SH-SY5Y (cell line): ENCODE measurements at regions not wholly inside any gene's neighbourhood (a gene's known extent, or its start where the extent isn't known, plus 50 kb on each side); places are given as distances from the start of the nearest gene placed in this dataset.

Experiments used
- GATA2 ChIP-seq: IDR thresholded peaks from 2 replicates; pipeline ENCODE4 v1.6.1; 2011; ENCODE audit warnings: mild to moderate bottlenecking, low read depth, low read length
- GATA3 ChIP-seq: IDR thresholded peaks from 2 replicates; pipeline ENCODE4 v1.6.1; 2011; ENCODE audit warnings: low read depth, mild to moderate bottlenecking, low read length, moderate library complexity

DNA sequence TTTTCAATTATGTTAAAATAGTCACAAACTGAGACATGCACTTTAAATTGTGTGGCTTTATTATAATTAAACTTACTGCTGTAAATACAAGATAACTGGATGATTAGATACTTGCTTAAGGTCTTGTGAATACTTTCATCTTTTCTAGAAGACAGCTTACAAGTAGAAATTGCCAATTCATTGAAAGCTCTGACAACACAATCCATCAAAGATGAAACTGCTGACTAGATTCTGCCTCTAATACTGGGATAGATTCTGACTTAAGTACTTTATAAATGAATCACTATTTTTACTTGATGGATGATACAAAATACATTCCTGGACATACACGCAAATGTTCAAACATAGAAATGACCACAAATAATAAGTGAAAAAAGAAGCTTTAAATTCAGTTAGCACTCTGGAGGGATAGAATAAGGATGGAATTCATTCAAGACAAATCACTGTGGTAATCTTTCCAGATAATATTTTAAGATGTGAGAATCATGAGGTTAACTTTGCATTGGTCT lies 876.8 kb downstream of the RPS29 start:
- TF ChIP-seq GATA2 (no peak), GATA3 (no peak)

DNA sequence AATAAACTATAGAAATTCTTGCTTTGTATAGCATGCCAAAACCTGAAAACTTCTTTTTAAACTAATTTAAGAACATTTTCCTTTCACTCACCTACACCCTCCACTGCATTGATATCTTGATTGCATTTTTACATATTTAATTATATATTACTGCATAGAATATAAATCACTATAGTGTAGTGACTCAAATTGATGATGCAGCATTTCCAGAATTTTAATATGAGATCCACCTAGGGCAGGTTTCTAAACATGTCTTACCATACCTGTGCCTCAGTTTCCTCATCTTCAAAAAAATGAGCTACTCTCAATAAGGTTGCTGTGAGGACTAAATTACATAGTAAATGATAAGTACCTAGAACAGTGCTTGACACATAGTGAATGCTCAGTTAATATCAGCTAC lies 881.5 kb downstream of the RPS29 start:
- TF ChIP-seq GATA2 (no peak), GATA3 (no peak)

DNA sequence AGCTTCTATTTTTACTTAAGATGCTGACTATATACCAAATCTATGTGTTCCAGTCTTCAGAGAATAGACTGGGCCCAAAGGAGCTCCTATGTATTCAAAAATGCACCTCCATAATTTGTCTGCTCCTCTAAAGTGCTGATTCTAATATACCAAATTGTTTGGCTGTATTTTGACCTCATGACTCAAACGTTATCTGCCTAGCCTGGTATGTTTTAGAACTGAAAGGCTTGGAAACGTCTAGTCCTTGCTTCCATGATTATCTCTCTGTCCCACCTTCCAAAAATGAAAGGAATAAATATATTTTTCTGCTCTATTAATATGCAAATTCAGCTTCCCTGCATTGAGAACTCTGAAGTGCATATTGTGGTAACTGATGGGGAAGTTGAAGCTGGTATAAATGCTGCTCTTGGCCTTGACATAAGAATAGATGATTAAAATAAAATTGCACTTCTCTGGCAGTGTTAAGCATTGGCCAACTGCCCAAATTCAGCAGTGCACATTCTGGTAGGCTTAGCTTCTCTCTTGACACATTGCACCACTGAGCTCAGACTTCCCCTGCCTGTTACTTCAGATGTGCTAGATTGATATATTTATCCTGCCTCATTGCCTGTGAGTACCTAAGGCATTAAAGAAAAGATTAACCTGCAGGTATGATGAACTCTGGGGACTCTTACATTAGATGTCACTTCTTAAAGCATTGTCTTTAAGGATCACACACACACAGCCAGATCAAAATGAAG lies 882.3 kb downstream of the RPS29 start:
- TF ChIP-seq GATA3 (no peak), GATA2 (no peak)

DNA sequence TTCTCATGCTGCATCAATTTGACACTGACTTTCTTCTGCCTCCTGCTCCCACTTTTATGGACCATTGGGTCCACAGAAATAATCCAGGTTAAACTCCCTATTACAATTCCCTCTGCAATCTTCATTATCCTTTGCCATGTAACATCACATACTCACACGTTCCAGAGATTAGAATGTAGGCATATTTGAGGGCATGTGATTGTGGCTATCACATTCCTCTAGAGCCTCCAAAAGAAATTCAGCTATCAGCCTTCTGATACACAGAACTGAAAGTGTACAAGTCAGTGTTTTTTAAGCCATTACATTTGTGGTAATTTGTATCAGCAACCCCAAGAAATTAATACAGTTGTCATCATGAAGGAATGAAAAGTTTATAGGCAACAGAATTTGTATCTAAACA lies 892.4 kb downstream of the RPS29 start:
- no peak for TF ChIP-seq GATA3
- TF ChIP-seq GATA2 = no peak

DNA sequence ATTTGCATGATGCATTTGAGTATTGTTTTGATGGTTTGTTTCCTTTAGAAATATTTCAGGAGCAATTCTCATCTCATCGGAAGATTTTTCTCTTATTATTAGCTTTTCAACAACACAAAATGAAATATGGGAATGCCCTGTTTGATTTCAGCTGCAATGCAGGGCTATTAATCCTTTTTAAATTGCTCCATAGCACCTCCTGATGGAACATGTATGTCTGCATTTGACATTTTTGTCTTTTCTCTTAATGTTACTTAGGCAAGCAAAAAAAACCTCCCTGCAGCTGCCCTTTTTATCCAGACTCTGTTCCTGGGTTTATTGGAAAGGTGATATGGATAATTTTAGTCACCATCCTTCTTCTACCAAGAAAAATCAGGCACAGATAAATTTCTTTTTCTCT lies 895.8 kb downstream of the RPS29 start:
- TF ChIP-seq GATA2 = no peak

DNA sequence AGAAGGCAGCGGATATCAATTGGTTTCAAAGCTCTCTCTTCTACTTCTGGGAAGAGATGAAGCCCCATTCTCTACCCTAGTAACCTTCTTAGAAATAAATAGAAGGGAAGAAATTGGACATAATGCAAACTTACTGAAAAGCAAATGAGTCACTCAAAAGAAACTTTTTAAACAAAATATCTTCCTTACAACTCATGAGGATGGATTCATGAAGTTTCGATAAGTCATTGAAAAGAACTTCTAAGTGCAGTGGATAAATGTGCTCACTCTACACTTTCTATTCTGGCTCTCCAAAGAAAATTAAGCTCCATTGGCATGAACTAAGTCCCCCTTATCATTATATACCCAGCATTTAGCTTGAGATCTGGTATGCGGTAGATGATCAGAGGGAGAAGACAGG lies 899.5 kb downstream of the RPS29 start:
- TF ChIP-seq GATA2 (no peak), GATA3 (no peak)

DNA sequence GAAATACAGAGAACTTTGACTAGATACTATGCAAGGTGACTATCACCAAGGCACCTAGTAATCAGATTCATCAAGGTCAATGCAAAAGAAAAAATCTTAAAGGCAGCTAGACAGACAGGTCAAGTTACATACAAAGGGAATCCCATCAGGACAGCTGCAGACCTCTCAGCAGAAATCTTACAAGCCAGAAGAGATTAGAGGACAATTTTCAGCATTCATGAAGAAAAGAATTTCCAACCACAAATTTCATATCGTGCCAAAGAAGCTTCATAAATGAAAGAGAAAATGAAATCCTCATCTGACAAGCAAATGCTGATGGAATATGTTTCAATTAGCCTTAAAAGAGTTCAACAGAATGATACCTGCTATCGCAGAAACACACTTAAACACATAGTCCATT lies 913.7 kb downstream of the RPS29 start:
- TF ChIP-seq GATA3 (no peak), GATA2 (no peak)

DNA sequence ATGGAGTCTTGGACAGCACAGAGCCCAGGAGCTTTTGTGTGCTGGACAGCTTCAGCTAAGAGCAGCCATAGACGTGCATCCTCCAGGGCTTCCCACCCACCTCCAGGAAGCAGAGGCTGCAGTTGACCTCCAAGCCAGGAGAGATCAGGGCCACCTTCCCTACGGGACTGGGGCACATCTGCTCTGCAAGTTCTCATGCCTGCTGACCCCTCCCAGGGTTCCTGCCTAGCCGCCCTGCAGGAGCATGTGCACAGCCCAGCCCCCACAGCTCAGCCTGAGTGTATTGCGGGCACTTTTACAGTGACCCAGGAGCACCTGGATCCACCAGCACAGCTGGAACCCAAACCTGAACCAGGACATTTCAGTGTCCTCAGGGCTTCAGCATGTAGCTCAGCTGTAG lies 915.2 kb downstream of the RPS29 start:
- no peak for TF ChIP-seq GATA2
- TF ChIP-seq GATA3 = no peak

DNA sequence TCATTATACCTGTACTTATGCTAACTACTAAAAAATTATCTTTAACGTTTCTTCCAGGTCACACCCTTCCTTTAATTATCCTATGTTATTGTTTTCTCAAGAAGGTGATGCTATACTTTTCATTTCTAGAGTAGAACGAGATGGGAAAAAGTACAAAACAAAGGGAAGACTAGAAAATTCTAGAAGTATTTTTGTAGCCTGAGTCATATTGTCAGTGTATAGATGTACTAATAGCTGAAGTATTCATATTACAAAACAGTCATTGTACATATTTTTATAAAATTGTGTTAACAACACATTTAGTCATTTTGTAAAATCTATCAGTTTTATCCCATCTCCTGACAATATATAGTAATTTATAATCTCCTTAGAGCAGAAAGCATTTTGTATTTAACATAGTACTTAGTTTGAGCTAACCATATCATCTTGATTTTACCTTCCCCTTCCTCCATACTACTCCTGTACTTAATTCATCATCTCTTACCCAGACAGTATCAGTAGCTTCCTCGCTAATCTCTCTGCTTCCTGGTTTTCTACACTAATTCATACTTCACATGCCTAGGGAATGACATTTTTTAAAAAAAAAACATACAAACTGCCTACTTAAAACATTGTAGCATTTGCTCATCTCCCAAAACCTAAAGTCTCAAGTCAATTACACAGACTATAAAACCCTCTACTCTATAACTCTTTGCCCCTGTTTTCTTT lies 920.9 kb downstream of the RPS29 start:
- TF ChIP-seq GATA3 = no peak
- TF ChIP-seq GATA2 = no peak

DNA sequence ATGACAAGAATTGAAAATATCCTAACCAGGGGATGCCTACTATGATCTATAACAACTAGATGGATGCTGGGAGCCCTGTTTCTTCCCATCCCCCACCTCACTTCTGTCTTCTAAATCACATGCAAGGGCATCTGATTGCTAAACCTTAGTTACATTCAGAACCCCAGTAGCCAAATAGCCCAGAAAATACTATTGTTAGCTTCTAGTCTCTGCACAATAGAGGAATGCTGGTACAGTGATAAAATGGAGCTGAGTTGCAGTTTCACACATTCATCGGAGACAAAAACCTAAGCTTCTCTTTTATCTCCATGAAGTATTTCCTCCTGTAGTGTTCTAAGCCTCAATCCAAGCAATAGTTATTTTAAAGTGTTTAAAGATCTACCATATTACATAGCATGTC lies 942.9 kb downstream of the RPS29 start:
- TF ChIP-seq GATA3 = no peak
- no peak for TF ChIP-seq GATA2

DNA sequence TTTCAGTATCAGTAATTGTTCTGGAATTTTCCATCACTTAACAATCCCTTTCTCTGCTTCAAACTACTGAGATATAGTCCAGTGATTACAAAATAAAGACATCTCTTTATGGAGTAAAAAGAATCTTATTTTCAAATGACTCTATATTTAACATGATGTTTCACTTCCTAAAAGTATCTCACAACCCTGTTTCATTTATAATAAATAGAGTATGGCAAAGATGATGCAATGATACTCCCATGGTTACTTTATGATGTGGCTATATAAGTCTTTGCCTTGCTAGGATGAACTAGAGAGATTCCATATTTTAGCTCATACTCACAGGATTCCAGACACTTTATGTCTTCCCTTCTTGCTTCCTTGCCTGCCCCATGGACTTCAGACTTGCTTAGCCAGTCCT lies 953.5 kb upstream of the MDGA2 start:
- TF ChIP-seq GATA3 (no peak), GATA2 (no peak)

DNA sequence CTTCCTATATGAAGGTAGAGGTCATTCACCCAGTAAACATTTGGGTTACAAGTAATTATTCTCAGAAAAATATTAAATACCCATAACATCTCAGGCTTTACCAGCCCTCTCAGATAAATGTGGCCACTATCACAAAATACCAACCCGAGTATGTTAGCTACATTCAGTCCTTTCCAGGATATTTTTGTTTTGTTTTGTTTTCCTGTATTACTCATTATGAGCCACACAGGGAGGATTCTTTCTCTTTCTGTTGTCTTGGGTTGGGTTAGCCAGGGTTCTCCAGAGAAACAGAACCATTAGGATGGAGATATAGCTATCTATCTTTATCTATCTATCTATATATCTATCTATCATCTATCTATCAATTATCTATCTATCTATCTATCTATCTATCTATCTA lies 947.6 kb upstream of the MDGA2 start:
- TF ChIP-seq GATA3 = no peak

DNA sequence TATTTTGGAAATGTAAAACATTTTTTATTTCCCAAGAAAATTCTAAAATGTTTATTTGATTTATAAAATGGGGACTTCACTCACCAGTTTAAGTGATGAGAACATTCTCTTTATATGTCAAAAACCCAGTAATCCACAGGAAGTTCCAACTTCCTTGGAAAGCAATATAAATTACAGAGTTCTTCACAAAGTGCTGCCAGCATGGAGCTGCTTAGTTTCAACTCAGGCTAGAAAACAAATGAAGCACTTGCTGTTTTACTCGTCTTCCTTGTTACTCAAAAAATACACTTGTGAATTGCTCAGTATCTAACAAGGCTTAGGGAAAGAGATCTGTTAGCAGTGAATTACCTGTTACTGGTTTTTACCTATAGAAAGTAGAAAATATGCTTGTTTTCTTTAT lies 942.7 kb upstream of the MDGA2 start:
- TF ChIP-seq GATA2 (no peak), GATA3 (no peak)

DNA sequence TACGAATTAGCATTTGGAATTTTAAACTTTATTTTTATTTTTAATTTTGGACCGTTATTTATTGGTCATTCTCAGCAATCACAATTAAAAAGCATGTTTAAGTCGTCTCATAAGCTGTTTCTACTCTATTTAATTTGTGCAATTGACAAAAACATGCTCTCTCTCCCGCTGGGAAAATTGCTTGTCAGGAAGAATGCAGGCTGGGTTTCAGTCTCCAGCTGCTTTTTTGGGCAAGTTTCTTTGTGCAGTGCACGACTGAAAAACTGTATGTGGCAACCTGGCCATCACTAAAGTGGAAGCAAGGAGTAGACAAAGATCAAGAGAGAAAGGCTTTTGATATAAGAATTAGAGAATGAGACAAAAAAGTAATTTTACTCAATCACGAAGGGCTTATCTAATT lies 941.5 kb upstream of the MDGA2 start:
- TF ChIP-seq GATA3 = no peak
- TF ChIP-seq GATA2 = no peak

DNA sequence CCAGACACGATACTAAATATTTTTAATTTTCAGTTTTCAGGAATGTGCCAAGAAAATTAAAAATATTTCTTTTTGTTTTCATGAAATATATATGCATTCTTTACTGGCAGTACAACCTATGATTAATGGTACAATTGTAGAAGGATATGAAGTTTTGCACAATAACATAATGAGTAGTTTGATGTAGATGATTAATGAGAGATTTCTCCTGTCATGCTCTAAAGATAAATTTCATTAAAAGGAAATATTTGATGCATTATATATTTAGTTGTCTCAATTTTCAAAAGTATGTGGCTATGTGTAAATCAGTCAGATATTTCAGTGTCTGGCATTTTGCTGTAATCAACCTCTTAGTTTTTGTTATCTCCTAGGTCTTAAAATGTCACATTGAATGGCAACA lies 940.2 kb upstream of the MDGA2 start:
- TF ChIP-seq GATA2 = no peak
